Inferior parietal cortex (tissue), 1 donor: ENCODE measurements at regions not wholly inside any gene's neighbourhood (a gene's known extent, or its start where the extent isn't known, plus 50 kb on each side); places are given as distances from the start of the nearest gene placed in this dataset.

Experiments used
- DNase-seq: peaks from one replicate; pipeline ENCODE4 v3.0.0-alpha.2; 2016; ENCODE audit errors: extremely low spot score

DNA sequence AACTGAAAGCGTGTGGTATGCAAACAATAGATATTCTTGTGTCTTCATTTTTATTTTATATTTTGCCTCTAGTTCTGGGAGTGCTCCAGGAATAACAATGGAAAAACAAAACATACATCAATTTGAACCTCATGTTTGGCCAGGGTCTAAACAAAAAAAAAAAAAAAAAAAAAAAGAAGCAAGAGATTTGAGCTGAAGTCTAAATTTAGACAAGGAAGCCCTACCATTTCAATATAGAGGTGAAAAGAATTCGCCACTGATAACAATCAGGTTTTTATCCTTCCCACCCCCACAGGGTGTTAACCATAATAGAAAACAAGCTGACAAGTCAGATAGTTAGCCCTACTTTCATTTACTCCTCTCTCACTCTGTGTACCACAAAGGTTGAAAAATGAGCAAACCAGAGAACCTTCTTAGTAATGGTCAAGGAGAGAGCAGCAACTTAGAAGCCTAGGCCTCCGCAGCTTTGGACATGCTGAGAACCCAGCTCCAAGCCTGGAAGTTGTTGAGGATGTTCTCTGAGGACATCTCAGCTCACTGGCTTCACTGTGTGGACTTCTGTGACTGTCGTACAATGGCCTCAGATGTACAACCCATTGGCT is 118.2 kb upstream of the HMHB1 start:
- DNase-seq, result no peak

GRCh38 chr5:143692342-143692741 is 119.6 kb upstream of the HMHB1 start:
- DNase-seq, result no peak

GRCh38 chr5:143691945-143692290 is 120.0 kb upstream of the HMHB1 start:
- DNase-seq, result no peak

DNA sequence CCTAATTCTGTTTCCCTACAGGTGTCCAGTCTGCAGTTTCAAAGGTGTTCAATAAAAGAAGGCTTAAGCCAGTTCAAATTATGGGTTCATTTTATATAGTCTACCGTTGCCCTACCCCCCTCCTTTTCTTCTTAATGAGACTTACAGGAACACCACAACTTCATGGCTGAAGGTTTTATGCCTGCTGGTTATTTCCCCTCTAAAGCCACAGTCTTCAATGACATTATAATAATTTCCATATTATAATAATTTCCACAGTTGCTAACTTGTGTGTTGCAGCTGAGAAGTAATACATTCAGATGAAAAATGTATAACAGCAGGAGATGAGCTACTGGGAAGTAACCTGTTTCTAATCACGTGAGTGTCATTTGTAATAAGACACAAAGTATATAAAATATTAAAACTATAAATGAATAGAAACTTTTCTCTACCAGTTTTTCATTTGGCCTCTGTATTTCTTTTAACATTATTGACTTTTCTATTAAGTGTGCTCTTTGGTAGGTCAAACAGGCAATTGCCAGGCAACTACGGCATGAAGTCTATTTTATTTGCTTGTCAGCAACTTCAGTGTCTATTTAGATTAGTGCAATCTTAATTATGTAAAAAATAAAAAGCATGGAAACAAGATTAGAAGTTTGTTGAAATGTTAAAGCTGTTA is 120.5 kb upstream of the HMHB1 start:
- DNase-seq, result no peak

- no peak for DNase-seq
Measured at GRCh38 chr5:143687604-143688003, 124.4 kb upstream of the HMHB1 start.

GRCh38 chr5:143685246-143685815 is 126.6 kb upstream of the HMHB1 start:
- no peak for DNase-seq

GRCh38 chr5:143683459-143683858 is 128.5 kb upstream of the HMHB1 start:
- no peak for DNase-seq

DNA sequence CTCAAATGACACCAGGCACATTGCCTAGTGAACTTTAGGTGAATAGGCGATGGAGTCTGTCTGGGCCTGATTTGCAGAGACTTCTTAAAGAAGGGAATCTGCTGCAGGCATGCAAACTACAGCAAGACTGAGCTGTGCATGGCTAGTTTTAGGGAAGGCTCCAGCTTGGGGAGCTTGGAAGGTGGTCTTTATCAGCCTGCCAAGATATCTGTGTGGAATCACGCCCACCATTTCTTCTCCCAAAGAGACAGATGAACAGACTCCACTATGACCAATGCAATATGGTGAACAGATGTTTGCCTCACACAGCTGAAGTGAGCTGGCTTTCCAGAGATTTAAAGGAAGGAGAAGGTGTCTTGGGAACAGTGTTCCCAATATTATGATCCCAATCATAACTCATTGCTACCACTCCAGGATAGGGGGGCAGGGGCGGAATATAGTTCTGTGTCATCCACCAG is 129.0 kb upstream of the HMHB1 start:
- no peak for DNase-seq

DNA sequence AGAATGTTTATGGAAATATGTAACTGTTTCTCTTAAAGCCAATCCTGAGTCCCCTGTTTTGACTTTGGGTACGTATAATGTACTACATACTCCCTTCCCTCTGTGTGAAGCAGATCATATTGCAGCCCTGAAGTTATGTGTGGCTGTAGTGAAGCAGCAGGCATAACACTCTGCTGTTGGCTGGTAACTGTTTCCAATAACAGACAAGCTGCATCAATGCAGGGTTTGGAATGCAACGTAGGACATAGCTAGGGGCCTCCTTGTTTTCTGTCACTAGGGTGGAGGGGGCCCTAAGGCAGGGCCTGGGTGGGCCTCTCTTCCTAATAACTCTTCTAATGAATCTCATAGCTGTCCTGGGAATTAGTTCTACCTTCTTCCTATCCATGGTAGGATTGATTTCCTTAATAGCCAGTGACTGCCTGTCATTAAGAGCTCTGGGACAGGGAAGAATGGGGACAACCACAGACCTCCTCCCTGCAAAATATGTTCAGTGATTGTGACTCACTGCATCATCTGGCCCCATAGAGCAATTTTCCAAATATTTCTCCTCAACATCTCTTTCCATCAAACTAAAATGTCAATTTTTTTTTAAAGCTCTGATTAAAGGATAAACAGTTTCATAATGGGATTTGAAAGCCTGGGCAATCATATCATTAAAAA is 129.6 kb upstream of the HMHB1 start:
- DNase-seq, result no peak

DNA sequence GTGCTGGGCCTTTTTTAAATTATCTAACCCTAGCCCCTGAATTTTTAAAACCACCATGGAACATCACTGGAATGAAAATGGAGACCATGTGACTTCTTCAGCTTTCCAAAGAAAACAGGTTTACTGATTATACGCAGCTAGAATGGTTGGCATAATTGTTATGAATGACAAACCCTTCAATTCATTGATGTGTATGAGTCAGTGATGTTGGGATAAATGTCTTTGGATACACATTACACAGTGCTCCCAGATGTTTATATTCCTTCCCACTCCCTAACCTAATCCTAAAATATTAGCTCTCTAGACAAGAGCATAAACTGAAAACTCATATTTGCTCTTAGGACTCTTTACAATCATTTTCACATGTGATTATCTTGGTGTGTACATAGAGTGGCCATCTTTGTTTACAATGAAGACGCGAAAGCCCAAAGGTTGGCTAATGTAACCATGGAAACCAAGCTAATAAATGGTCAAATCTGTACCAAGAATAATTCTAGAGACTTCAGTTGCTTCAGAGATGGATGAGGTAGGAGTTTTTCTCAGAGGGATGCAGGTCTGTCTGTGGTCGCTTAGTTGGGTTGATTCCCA is 131.2 kb upstream of the HMHB1 start:
- no peak for DNase-seq

- no peak for DNase-seq
Measured at GRCh38 chr5:143679777-143680176, 132.2 kb upstream of the HMHB1 start.

DNA sequence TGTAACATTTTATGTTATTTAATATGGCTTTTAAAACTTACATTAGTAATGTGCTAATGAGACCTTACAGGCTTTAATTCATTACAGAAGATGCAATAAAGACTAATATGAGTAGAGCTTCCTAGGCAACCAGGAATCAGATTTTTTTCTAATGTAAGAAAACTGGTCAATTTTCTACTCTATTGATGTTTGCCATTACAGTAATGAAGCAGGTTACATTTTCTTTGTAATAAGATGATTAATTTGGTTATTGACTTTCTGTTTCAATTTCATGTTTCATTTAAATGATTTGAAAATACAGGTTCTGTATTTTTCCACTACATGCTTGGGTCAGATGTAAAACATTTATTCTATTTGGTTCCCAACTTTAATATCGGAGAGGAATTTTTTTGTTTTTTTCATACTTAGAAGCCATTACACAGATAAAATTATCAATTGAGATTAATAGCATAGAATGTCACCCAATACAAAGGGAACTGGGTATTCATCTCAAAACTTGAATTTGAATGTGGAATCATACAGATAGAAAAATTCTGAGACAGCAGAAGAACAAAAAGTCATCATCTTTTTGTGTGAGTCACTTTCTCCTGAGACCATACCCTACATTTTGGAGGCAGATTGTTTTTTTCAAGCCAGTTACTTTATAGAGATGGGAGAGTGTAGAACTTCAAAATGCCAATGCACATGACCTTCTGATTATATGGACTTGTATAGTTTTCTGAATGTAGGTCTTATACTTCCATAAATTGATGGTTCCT is 133.6 kb upstream of the HMHB1 start:
- DNase-seq, result no peak

- no peak for DNase-seq
Measured at GRCh38 chr5:143677403-143677802, 134.6 kb upstream of the HMHB1 start.

DNA sequence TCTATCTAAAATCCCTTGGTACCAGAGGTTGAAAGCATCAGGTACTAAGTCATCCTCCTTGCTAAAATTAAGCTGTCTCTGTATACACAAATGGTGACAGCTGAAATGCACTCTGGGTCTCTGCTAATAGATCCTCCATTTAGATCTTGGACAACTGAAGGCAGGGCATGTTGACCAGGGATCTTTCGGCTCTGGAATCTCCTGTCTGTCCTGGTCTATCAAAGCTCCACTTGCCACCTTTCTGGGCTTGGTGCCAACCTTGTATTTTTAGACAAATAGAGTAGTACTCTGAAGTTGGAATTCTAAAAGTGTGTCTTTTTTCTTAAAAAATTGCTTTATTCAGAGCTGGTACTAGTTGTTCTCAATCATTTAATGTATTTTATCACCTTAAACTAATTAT is 135.2 kb upstream of the HMHB1 start:
- DNase-seq, result no peak

- DNase-seq, result no peak
Measured at GRCh38 chr5:143674469-143674786, 137.5 kb upstream of the HMHB1 start.

DNA sequence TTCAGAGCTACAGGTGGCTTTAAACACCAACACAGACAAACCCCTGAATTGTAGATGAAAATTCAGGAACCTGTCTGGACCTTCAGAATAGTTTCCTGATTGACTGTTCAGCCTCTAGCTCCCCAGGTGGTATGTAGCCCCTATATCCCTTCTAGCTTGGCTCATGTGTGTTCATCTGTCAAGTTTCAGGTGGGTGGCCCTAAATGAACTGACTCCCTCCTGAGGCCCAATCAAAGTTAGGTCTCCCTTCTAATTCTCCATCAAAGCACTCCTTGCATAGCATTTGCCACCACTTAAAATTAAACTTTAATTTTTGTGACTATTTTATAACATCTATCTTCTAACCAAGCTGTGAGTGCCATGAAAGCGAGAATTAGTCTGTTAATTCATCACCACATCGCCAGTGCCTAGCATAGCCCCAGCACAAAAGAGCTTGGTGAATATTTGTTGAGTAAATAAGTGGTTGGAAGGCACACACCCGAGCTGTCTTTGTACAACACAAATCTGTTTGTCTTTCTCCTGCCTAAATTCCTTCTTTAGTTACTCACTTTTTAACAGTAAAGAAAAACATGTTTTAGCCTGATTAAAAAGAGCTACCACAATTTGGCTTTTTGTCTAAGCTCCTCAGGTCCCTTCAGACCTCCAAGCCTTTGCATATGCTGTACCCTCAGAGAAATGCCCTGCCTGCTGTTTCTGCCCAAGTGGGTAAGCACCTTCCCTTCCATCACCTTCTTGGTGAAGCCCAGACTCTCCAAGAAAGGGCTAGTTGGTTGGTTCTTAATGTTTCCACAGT is 138.1 kb upstream of the HMHB1 start:
- no peak for DNase-seq

GRCh38 chr5:143672806-143673205 is 139.2 kb upstream of the HMHB1 start:
- no peak for DNase-seq

DNA sequence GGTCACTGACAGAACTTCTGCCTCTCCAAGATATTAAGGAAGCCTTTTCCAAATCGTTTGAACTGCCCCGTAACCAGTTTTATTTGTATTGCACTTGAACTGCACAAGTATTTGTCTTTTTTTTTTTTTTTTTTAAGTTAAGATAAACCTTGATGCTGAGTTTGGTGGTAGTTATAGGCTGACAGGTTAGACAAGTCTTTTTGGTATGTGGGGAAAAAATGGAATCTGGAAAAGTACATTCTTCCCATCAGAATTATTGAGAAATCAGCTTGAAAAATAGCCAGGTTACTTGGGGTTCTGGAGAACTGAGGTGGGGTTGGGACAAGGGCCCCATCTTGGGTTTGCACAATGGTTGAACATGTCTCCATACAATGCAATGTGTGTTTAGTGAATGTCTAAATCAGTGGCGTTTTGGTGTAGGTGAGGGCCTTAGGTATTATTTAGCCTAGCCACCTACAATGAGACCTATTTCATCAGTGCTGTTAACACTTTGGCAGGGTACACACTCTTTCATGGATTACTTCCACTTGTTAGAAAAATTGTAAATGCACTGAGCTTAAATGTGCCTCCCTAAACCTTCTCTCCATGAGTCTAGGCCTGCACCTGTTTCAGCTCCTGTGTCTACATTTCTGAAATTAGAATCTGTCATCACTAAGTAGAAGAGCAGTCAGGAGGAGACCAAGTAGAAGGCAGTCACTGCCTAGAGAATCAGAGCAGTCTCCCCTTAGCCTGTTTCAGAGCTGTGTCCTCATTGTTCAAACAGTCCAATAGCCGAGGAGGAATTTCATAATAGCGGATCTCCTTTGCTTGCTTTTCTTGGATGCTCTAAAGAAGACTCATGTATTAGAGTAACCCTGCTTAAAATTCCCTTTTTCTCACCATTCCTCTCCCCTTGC is 140.0 kb upstream of the HMHB1 start:
- DNase-seq, result no peak

DNA sequence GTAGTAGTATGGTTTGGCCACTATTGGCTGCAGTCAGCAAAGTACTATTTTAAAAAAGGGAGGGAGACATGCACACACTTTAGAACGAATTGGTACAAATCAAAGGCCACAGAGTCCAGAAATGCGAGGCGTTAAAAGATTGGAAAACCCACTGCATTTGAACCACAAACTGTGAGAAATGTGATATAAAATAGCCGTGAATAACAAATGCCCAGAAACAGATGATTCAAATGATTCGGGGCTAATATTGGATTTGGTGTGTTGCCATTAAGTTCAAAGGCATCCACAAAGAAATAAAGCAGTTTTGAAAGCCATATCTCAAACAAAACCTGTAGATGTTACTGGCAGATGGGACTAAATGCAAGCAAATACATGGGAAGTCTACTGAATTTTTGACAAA is 140.9 kb upstream of the HMHB1 start:
- no peak for DNase-seq

DNA sequence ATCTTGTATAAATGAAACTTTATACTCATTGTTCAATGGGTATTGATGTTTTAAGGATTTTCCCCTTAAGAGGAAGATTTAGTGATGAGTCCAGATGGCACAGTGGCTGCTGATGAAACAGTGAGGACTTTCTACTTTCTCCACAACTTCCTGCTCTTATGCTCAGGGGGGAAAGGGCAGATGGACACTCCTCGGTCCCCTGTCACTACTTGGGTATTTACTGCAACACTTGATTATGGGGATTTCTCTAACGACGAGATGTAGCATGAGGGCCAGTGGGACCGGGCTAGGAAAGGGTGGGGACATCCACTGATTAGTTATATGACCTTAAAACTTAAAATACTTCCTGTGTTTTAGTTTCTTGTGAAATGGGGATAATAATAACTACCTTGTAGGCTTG is 146.1 kb upstream of the HMHB1 start:
- DNase-seq, result no peak
